Neuron (in vitro differentiated cells): ENCODE measurements at regions not wholly inside any gene's neighbourhood (a gene's known extent, or its start where the extent isn't known, plus 50 kb on each side); places are given as distances from the start of the nearest gene placed in this dataset.
"Not testable (repeated sequence)": the region's sequence is repeated elsewhere in the genome, so short reads cannot be mapped to it uniquely, and the experiment has no call there.

Experiments used
- H2AFZ ChIP-seq: one replicate; pipeline ENCODE4 v1.6.1; 2013; ENCODE audit warnings: low read depth, mild to moderate bottlenecking, inconsistent platforms, low read length, moderate library complexity
- H3K27me3 ChIP-seq: one replicate; pipeline ENCODE4 v1.6.1; 2013; ENCODE audit warnings: low read length; ENCODE audit not compliant: insufficient read depth
- H3K36me3 ChIP-seq: one replicate; pipeline ENCODE4 v1.6.1; 2013; ENCODE audit warnings: low read length; ENCODE audit not compliant: insufficient read depth
- H3K4me1 ChIP-seq: one replicate; pipeline ENCODE4 v1.6.1; 2013; ENCODE audit warnings: low read length; ENCODE audit not compliant: insufficient read depth
- H3K4me3 ChIP-seq: 2 replicates; pipeline ENCODE4 v1.5.1; 2013; ENCODE audit warnings: mild to moderate bottlenecking, low read length, moderate library complexity
- H3K9me3 ChIP-seq: one replicate; pipeline ENCODE4 v1.6.1; 2013; ENCODE audit warnings: low read length

DNA sequence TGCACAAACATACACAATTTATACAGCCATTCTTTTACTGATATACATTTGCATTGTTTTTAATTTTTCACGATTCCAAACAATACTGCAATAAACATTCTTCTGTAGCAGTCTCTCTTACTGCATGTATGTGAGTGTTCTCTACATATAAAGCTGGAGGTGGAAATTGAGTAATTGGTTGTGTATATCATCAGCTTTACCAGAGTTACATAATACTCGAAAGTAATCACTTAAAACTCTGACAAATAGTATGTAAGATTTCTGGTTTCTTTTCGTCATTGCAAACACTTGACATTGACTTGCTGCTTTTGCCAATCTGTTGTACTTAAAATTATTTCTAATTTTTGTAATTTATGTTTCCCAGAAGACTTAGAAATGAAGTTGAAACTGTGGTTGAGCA lies 110.2 kb downstream of the TDRD15 start:
- Histone ChIP-seq H3K9me3 (no peaks in the 10 kb centered on the region), H3K4me1 (no peaks in the 10 kb centered on the region), H3K27me3 (no peaks in the 10 kb centered on the region), H3K36me3 (no peaks in the 10 kb centered on the region), H2AFZ (no peak overlapping the region), H3K4me3 (no peak overlapping the region)

DNA sequence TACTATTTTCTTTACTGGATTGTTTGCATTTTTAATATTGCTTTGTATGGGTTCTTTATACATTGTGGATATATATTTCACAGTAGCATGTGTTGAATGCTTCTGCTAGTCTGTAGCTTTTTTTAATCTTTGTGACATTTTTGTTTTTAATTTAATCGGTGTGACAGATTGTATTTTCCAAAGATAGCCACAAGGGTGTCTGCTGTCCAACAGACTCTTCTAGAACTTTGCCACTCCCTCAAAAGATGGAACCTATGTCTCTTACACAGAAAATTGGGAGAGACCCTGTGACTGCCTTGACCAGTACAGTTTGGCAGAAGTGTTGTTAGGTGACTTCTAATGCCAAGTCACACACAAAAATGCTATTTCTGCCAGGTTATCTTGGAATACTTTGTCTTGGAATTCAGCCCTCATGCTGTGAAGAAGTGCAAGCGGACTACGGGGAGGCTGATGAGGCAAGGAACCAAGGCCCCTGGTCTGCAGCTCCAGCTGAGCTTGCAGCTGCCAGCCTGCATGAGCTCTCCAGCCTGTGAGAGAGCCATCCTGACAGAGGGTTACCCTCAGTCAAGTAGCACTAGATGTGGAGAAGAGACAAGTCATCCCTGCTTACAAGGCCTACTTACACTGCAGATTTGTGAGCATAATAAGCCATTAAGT lies 110.8 kb downstream of the TDRD15 start:
- H3K4me1 ChIP-seq: no peaks in the 10 kb centered on the region

DNA sequence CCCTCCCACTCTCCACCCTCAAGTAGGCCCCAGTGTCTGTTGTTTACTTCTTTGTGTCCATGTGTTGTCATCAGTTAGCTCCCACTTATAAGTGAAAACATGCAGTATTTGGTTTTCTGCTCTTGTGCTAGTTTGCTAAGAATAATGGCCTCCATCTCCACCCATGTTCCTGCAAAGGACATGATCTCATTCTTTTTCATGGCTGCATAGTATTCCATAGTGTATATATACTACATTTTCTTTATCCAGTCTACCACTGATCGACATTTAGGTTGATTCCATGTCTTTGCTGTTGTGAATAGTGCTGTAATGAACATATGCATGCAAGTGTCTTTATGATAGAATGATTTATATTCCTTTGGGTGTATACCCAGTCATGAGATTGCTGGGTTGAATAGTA lies 116.0 kb downstream of the TDRD15 start:
- not testable (repeated sequence) for H3K27me3 ChIP-seq, H3K4me3 ChIP-seq, H3K9me3 ChIP-seq, H3K36me3 ChIP-seq, H2AFZ ChIP-seq, H3K4me1 ChIP-seq

More for the DNA sequence above, 110.8 kb downstream of the TDRD15 start:
- no peak overlapping the region for H2AFZ ChIP-seq
- no peaks in the 10 kb centered on the region for H3K9me3 ChIP-seq
- no peaks in the 10 kb centered on the region for H3K36me3 ChIP-seq
- H3K27me3 ChIP-seq: no peaks in the 10 kb centered on the region
- H3K4me3 ChIP-seq: no peak overlapping the region

DNA sequence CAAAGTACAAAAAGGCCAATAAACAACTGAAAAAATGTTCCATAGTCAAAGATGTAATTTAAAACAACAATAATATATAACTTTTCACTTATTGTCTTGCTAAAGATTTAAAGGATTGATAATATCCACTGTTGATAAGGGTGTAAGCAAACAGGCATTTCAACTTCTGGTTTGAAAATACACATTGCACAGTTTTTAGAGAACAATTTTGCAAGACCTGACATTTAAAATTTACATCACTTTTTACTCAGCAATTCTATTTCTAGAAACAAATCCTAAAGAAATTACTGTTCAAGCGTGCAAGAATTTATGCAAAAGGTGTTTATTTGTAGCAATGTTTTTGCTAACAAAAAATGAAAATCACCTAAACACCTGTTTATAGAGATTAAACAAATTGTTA lies 120.4 kb downstream of the TDRD15 start:
- Histone ChIP-seq H3K36me3 (no peaks in the 10 kb centered on the region), H3K9me3 (no peaks in the 10 kb centered on the region), H3K4me3 (no peak overlapping the region), H2AFZ (no peak overlapping the region), H3K27me3 (no peaks in the 10 kb centered on the region), H3K4me1 (peaks cover 4% of the 10 kb centered on the region)

DNA sequence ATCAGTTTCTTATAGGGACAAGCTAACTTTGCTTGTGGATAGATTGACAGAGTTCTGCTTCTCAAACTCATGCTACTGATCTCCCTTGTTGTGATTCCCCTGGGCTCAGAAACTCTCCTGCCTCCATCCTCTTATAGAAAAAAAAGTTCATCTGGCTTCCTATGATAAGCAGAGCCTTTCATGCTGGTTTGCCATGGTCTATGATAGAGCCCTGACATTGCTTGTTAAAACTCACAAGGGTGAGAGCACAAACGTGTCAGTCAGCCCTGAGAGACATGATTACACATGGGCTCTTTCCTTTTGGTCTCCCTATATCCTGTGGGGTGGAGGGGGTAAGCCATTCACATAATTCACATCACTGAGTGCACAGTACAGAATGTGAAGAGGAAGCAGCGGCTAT lies 121.8 kb downstream of the TDRD15 start:
- Histone ChIP-seq H3K27me3 (no peaks in the 10 kb centered on the region), H3K36me3 (no peaks in the 10 kb centered on the region), H3K4me1 (peaks cover 18% of the 10 kb centered on the region), H2AFZ (no peak overlapping the region), H3K9me3 (no peaks in the 10 kb centered on the region), H3K4me3 (no peak overlapping the region)

DNA sequence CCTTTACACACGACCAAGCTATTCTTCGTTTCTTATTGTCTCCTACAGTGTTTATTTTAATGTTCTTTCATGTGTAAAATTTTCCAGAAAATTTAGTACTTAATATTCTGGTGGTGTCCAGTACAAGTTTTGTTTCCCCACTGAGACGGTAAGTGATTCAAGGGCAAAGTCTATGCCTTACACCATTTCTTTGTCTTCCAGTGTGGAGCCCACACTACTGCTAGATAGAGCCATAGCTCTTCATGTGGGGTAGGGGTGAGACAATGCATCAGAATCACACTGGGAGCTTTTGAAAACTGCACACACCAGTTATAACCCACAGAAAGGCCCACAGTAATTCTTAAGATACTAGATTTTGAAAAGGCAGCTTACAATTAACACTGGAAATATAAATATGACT lies 125.6 kb downstream of the TDRD15 start:
- Histone ChIP-seq H3K27me3 (no peaks in the 10 kb centered on the region), H3K4me3 (no peak overlapping the region), H3K9me3 (no peaks in the 10 kb centered on the region), H3K4me1 (peaks cover 38% of the 10 kb centered on the region), H2AFZ (no peak overlapping the region), H3K36me3 (no peaks in the 10 kb centered on the region)

DNA sequence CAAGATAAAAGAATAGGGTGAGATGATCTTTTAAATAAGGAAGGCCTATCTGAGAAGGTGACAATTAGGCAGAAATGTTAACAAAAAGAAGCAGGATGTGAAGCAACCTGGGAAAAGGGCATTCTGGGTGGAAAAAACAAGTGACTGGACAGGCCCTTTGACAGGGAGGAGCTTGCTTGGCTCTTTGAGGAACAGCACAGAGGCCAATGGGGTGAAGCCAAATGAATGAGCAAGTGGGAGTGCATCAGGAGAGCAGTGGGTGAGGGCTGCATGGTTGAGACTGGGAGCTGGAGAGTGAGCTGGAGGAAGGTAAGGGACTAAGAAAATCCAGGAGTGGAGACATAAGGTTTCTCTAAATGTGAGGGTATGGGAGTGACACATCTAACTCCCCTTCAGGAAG lies 126.9 kb downstream of the TDRD15 start:
- Histone ChIP-seq H3K4me1 (peaks cover 50% of the 10 kb centered on the region), H2AFZ (no peak overlapping the region), H3K9me3 (no peaks in the 10 kb centered on the region), H3K36me3 (no peaks in the 10 kb centered on the region), H3K4me3 (no peak overlapping the region), H3K27me3 (no peaks in the 10 kb centered on the region)

DNA sequence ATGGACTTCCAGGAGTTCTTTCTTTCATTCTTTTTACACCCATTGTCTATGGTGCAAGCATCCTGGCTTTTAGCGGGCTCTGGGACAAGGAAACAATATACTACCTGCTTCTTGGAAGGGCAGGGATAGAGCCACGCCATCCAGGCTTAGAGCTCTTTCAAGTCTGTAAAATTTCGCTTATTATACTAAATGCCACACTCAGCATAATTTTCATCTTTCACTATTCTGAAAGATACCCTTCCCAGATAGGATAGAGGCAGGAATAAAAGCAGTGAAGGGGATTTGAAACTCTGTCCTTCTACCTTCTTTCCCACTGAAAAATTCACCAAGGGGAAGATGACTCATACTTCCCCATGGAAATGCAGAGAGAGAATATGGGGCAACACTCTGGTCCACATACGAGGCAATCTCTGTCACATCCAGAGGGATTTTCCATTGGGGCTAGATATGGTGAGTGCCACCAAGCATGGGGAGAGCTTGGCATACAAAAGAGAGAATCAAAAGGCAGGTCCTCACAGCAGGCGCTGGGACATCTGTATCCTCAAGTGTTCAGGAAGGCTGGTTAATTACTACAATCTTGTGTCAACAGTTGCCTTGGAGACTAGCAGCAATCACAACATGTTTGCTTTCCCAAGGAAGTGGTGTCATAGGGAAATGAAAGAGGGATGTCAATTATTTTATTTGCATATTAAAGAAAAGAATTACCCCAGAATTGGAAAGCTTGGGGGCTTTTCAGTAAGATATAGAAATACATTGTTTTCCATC lies 127.6 kb downstream of the TDRD15 start:
- Histone ChIP-seq H3K4me1 (peaks cover 57% of the 10 kb centered on the region), H3K36me3 (no peaks in the 10 kb centered on the region), H3K4me3 (no peak overlapping the region), H3K27me3 (no peaks in the 10 kb centered on the region), H3K9me3 (no peaks in the 10 kb centered on the region), H2AFZ (no peak overlapping the region)

DNA sequence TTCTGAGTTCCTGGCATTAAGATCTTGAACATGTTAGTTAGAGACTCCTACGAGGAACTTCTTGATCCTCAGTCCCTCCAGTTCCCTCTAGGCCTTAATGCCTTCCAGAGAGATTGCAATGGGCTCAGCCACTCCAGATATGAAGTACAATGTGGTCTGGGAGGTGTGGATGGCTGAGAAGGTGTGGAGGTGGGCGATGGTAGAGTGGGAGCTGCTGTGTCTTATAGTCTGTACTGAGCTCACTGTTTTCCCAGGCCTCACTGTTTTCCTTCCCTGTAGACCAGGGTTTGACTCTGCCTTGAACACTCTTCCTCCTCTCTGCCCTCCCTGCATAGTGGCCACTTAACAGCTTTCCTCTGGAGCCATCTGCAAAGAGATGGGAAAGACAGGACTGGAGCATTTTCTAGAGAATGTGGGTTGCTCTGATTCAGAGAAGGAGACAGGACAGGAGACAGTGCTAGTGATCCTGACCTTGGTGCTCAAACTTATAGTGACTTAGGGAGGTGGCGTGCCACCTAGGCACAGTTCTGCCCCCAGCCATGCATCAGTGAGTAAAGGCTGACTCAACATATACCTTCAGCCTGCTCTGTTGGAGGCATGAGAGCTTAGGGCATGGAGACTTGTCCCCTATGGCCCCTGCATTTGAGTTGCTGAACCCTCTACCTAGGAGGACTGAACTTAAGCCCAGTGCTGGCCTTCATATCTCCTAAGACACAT lies 129.7 kb downstream of the TDRD15 start:
- H2AFZ ChIP-seq: no peak overlapping the region
- peaks cover 69% of the 10 kb centered on the region for H3K4me1 ChIP-seq
- H3K9me3 ChIP-seq: no peaks in the 10 kb centered on the region
- H3K4me3 ChIP-seq: no peak overlapping the region
- H3K36me3 ChIP-seq: no peaks in the 10 kb centered on the region
- no peaks in the 10 kb centered on the region for H3K27me3 ChIP-seq

DNA sequence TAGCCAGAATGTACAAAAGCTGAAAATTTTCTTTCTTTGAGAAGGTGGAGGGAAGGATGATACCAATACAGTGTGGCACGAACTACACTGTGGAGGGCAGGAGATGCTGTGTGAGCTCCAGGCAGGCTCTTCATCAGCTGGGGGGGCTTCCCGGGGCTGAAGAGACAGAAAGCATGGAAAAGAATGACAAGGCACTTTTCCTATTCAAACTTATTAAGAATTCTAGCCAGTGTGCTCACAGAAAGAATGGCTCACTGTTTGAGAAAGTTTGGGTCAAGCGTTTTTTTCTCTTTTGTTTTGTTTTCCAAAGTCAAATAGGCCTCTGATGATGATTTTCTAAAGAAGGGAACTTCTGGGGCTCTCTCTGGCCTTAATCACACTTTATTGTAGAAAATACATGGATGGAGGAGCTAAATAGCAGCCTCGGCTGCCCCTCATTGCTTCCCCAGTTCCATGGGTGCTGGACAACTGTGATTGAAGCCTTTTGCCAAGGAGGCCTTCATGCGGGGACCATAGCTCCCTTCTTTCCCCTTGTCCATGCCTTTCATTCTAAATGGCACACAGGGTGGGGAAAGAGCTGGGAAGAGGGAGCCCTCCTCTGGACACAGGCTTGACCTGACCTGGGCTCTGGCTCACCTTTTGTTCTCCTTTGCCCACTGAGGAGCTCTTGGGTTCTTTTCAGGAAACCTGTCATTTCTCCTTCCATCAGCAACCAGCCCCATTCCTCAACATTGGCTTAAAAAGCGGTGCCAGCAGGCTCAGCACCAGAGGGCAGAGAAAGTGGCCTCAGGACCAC lies 130.6 kb downstream of the TDRD15 start:
- Histone ChIP-seq H3K27me3 (no peaks in the 10 kb centered on the region), H3K4me3 (no peak overlapping the region), H3K4me1 (peaks cover 63% of the 10 kb centered on the region), H3K9me3 (no peaks in the 10 kb centered on the region), H2AFZ (peak overlapping the region; percentile 13), H3K36me3 (no peaks in the 10 kb centered on the region)

DNA sequence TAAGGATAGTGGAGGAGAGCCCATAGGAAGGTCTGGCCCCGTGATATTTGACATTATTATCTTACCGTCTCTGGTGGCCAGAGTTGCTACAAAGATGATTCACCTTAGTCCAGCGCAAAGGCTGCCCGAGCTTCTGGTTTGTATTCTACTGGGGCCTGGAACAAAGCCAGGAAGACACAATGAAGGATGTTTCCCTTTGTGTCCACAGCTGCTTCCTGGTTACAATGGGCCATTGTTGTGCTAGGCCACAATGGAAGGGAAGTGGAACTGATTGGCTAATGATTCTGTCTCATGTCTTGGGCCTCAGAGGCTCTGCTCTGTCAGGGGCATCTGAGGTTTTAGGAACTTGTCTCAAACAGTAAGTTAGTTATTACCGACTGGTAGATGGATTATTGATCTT lies 132.2 kb downstream of the TDRD15 start:
- Histone ChIP-seq H3K36me3 (no peaks in the 10 kb centered on the region), H3K27me3 (no peaks in the 10 kb centered on the region), H3K4me1 (peaks cover 52% of the 10 kb centered on the region), H2AFZ (no peak overlapping the region), H3K9me3 (no peaks in the 10 kb centered on the region), H3K4me3 (no peak overlapping the region)

DNA sequence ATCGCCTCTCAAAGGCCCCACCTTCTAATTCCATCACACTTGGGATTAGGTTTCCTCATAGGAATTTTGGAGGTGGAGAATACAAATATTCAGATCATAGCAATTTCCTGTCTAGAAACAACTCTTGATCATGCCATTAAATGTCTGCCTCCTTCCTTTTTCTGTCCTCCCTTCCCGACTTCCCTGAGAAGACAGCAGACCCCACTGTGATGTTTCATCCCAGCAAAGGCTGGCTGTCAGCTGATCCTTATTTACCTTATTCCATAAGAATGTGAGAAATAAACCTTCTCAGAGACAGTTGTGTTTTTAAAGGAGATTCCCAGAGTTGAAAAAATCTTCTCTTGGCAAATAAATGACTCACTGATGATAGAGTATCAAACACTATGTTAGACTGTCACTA lies 133.9 kb downstream of the TDRD15 start:
- Histone ChIP-seq H3K4me1 (peaks cover 51% of the 10 kb centered on the region), H3K4me3 (no peak overlapping the region), H3K36me3 (no peaks in the 10 kb centered on the region), H2AFZ (no peak overlapping the region), H3K27me3 (no peaks in the 10 kb centered on the region), H3K9me3 (no peaks in the 10 kb centered on the region)

DNA sequence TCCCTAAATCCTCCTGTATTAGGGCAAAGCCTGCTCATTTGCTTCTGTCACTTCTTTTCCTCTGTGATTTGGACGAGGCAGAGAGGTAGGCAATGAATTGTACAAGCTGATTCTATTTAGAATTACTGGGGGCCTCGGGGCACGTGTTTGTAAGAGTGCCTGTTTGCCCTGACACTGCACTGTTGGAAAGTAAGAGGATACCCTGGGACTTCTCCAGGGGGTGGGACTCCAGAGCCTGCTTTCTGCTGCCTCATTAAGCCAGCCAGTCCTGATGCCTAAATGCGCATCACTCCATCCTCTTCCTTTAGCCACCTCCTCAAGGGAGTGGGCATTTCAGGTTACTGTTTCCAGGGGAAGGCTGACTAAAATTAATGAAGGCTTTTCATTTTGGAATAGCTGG lies 134.3 kb downstream of the TDRD15 start:
- no peaks in the 10 kb centered on the region for H3K9me3 ChIP-seq
- no peaks in the 10 kb centered on the region for H3K36me3 ChIP-seq
- no peak overlapping the region for H2AFZ ChIP-seq

More for the DNA sequence above, 134.3 kb downstream of the TDRD15 start:
- H3K4me1 ChIP-seq: peaks cover 51% of the 10 kb centered on the region
- H3K27me3 ChIP-seq: no peaks in the 10 kb centered on the region
- H3K4me3 ChIP-seq: no peak overlapping the region
